Lung (tissue), 11 donors: ENCODE measurements at regions not wholly inside any gene's neighbourhood (a gene's known extent, or its start where the extent isn't known, plus 50 kb on each side); places are given as distances from the start of the nearest gene placed in this dataset.

Experiments used
- ATAC-seq: fragments of 200-7000 bp; cut with Tn5 transposase; one replicate; pipeline ENCODE4 v1.9.1; 2020; ENCODE audit warnings: moderate number of reproducible peaks; ENCODE audit not compliant: insufficient read depth, low FRiP score
- DNase-seq, 3 donors: peaks; one replicate each; pipeline ENCODE4 v3.0.0-alpha.2; 2013 to 2017
- H3K27ac ChIP-seq, 2 donors: one replicate each; pipeline ENCODE4 v1.5.1; 2013; ENCODE audit warnings: mild to moderate bottlenecking in 2 of 2, moderate library complexity in 2 of 2, control low read depth in 1 of 2, inconsistent platforms in 1 of 2, low read depth in 1 of 2, low read length in 1 of 2
- H3K27me3 ChIP-seq, 3 donors: one replicate each; pipeline ENCODE4 v1.5.1; 2013; ENCODE audit warnings: low read length in 2 of 3; ENCODE audit not compliant: control insufficient read depth in 3 of 3, insufficient read depth in 3 of 3
- H3K36me3 ChIP-seq, 4 donors: one replicate each; pipeline ENCODE4 v1.5.1; 2013; ENCODE audit warnings: low read length in 4 of 4, mild to moderate bottlenecking in 1 of 4, moderate library complexity in 1 of 4; ENCODE audit not compliant: control insufficient read depth in 4 of 4, insufficient read depth in 4 of 4
- H3K4me1 ChIP-seq, 5 donors: one replicate each; pipeline ENCODE4 v1.5.1; 2013; ENCODE audit warnings: low read length in 5 of 5, mild to moderate bottlenecking in 2 of 5, moderate library complexity in 1 of 5; ENCODE audit not compliant: control insufficient read depth in 5 of 5, insufficient read depth in 5 of 5
- H3K4me3 ChIP-seq: one replicate; pipeline ENCODE4 v1.5.1; 2013; ENCODE audit warnings: mild to moderate bottlenecking, control low read depth, moderate library complexity
- H3K9ac ChIP-seq, 2 donors: one replicate each; pipeline ENCODE4 v1.5.1; 2013; ENCODE audit warnings: low read length in 2 of 2, control low read depth in 1 of 2; ENCODE audit not compliant: insufficient read depth in 1 of 2
- H3K9me3 ChIP-seq, 4 donors: one replicate each; pipeline ENCODE4 v1.5.1; 2013; ENCODE audit warnings: low read length in 3 of 4, mild to moderate bottlenecking in 1 of 4, moderate library complexity in 1 of 4; ENCODE audit not compliant: control insufficient read depth in 4 of 4, insufficient read depth in 3 of 4
- WGBS, 2 donors: extraction: QIAGEN DNeasy Blood & Tissue Kit; methylation state at CpG; one replicate each; pipeline ENCODE4 v1.1.7; 2013; 5-methylcytosine and 5-hydroxymethylcytosine counted together
- TF ChIP-seq, protein P1 (sequence below): IDR thresholded peaks from 2 replicates; pipeline ENCODE4 v1.5.1; 2012; ENCODE audit warnings: mild to moderate bottlenecking; ENCODE audit errors: control extremely low read depth, extremely low read depth
- donor health status: control.
- donor health status: control.
- donor health status: Bipolar disorder and iron deficiency.
- donor health status: healthy.
- donor health status: DM: yes; HTN: yes; CAD: no.

DNA sequence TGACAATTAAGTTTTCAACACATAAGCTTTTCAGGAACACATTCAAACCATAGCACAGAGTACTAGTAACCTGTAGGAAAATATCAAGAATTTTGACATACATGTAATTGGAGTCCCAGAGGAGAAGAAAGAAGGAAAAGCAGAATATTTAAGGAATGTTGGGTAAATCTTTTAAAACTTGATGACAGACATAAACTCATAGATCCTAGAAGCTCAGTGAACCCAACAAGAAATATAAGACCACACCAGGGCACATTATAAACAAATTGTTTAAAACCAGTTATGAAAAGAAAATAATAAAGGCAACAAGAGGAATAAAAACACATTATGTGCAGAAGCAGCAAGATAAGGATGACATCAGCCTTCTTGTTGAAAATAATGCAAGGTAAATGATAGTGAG, 151.5 kb upstream of the ATXN1 start:
- ATAC-seq: no peak
- H3K4me3 ChIP-seq: no peak overlapping the region

DNA sequence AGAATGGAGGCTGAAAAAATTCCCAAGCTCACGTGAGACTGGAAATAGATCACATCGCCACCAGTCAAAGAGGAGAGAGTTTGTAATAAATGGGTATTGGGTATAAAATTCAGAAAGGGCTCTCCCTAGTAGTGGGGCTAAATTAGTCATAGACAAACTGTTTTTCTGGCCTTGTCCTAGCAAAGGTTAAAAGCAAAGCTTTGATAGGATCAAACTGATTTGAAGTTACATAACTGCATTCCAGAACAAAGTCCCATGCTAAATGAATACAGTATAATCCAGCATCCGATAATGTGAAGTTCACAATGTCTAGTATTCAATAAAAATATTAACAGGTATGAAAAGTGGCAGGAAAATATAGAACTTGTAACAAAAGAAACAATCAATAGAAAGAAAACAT, 149.8 kb upstream of the ATXN1 start:
- Histone ChIP-seq H3K36me3 (no peaks in the 10 kb centered on the region), H3K9ac (no peak overlapping the region), H3K4me3 (no peak overlapping the region), H3K9me3 (peaks cover 0 to 8% (median 1%) of the 10 kb centered on the region in 4 donors), H3K27me3 (no peaks in the 10 kb centered on the region), H3K27ac (no peak overlapping the region), H3K4me1 (no peaks in the 10 kb centered on the region)
- WGBS, 2 donors: 92 to 93% methylated on average over 3 of the region's 3 CpGs
- ATAC-seq (no peak), DNase-seq (no peak)
- TF ChIP-seq, protein P1, sequence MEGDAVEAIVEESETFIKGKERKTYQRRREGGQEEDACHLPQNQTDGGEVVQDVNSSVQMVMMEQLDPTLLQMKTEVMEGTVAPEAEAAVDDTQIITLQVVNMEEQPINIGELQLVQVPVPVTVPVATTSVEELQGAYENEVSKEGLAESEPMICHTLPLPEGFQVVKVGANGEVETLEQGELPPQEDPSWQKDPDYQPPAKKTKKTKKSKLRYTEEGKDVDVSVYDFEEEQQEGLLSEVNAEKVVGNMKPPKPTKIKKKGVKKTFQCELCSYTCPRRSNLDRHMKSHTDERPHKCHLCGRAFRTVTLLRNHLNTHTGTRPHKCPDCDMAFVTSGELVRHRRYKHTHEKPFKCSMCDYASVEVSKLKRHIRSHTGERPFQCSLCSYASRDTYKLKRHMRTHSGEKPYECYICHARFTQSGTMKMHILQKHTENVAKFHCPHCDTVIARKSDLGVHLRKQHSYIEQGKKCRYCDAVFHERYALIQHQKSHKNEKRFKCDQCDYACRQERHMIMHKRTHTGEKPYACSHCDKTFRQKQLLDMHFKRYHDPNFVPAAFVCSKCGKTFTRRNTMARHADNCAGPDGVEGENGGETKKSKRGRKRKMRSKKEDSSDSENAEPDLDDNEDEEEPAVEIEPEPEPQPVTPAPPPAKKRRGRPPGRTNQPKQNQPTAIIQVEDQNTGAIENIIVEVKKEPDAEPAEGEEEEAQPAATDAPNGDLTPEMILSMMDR: no peak

More for the DNA sequence above, 151.5 kb upstream of the ATXN1 start:
- no peak overlapping the region for H3K27ac ChIP-seq
- H3K36me3 ChIP-seq: no peaks in the 10 kb centered on the region
- no peak overlapping the region for H3K9ac ChIP-seq
- H3K4me1 ChIP-seq: no peaks in the 10 kb centered on the region
- TF ChIP-seq, protein P1: no peak
- no peaks in the 10 kb centered on the region for H3K27me3 ChIP-seq
- H3K9me3 ChIP-seq: peaks cover 0 to 8% (median 1%) of the 10 kb centered on the region in 4 donors
- no peak for DNase-seq

DNA sequence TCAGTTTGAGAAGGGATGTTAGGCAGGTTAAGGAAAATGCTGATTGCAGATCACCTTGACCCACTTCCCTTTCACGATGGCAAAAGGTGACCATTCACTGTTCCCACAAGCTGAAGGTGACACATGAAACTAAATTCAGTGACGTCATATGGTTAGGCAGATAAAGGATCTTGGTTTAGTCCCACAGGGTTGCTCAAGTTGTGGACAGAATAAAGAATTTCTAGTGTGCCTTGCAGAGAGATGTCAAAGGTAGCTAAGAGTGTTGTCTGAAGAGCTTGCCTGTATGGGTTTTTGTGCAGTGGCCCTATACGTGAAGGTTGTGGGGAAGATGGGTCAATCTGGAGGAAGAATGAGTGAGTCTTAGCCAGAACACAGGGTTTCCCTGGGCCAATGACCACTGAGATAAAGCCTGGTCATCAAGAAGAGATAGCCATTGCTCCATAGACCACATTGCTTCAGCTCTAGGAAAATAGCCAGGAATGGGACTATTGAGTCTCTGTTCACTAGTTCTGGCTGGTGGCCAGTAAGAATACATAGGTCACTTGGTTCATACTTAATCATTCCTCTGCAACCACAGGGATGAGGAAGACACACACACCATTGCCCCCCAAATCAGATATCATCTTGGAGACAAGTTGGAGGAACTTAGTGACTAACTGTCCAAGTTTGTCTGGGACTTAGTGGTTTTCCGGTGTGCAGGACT, 148.5 kb upstream of the ATXN1 start:
- TF ChIP-seq, protein P1: no peak
- Histone ChIP-seq H3K9me3 (peaks cover 0 to 8% (median 1%) of the 10 kb centered on the region in 4 donors), H3K27ac (no peak overlapping the region), H3K27me3 (no peaks in the 10 kb centered on the region), H3K4me1 (peaks cover 0 to 1% (median 0%) of the 10 kb centered on the region in 5 donors), H3K36me3 (no peaks in the 10 kb centered on the region), H3K9ac (no peak overlapping the region), H3K4me3 (no peak overlapping the region)
- ATAC-seq (no peak), DNase-seq (no peak)
- 79 to 81% methylated on average over 4 of the region's 4 CpGs for WGBS, 2 donors

DNA sequence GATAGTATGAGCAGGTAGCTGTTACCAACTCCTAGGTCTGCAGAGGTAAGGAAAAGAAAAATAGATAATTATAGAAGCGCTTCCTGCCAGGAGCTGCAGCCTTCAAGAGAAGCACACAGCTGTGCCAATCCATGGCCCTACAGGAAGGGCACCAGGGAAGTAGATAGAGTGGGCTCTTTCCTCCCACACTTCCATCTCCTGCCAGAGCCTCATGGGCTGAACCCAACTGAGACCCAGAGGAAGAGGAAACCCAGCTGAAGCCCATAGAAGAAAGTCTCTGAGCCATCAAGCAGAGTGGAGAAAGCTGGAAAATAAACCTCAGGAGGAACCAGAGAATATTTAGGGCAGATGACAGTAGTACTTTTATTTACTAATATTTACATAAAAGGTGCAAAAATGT, 146.7 kb upstream of the ATXN1 start:
- H3K36me3 ChIP-seq: no peaks in the 10 kb centered on the region
- no peak overlapping the region for H3K4me3 ChIP-seq
- peaks cover 0 to 8% (median 2%) of the 10 kb centered on the region in 5 donors for H3K4me1 ChIP-seq
- H3K9ac ChIP-seq: no peak overlapping the region
- WGBS, 2 donors: 88 to 100% methylated on average over 1 of the region's 1 CpG
- no peak for ATAC-seq
- H3K27me3 ChIP-seq: no peaks in the 10 kb centered on the region
- TF ChIP-seq, protein P1: no peak
- DNase-seq: no peak
- no peak overlapping the region for H3K27ac ChIP-seq
- H3K9me3 ChIP-seq: peaks cover 0 to 2% (median 0%) of the 10 kb centered on the region in 4 donors
